GM13976 (cell line): ENCODE measurements at regions not wholly inside any gene's neighbourhood (a gene's known extent, or its start where the extent isn't known, plus 50 kb on each side); places are given as distances from the start of the nearest gene placed in this dataset.

Source experiments
- DNase-seq: peaks from one replicate; pipeline ENCODE4 v3.0.0; 2012; ENCODE audit warnings: low spot score
- in situ Hi-C: fragments of 300-500 bp; cut with MboI; formaldehyde crosslinking; loops from one replicate; pipeline ENCODE4 v1.12.0; 2022; ENCODE audit warnings: low sequenced_read_pairs, mixed read lengths, inconsistent platforms; ENCODE audit not compliant: unreplicated experiment
- TF ChIP-seq, protein P1 (sequence below): IDR thresholded peaks from 2 replicates; pipeline ENCODE4 v1.5.1; 2012; ENCODE audit warnings: borderline replicate concordance, mild to moderate bottlenecking; ENCODE audit not compliant: insufficient read depth; ENCODE audit errors: extremely low read depth, missing control alignments, control extremely low read depth

DNA sequence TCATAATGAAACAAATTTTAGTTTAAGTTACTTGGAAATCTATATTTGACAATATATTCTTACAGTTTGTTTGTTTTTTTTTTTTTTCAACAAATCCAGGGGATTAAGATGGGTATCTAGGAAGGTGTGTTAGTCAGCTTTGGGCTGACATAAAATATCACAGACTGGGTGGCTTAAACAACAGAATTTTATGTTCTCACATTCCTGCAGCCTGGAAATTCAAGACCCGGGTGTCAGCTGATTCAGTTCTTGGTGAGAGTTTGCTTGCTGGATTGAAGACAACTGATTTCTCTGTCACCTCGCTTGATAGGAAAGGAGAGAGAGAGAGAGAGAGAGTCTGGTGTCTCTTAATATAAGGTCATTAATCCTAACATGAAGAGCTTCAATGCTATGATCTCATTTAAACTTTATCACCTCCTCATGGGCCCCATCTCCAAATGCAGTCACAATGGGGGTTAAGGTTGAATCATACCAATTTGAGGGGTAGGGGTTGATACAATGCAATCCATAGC is 465.2 kb downstream of the CENPC start:
- DNase-seq, result no peak
- in situ Hi-C loops, result no loop called here

DNA sequence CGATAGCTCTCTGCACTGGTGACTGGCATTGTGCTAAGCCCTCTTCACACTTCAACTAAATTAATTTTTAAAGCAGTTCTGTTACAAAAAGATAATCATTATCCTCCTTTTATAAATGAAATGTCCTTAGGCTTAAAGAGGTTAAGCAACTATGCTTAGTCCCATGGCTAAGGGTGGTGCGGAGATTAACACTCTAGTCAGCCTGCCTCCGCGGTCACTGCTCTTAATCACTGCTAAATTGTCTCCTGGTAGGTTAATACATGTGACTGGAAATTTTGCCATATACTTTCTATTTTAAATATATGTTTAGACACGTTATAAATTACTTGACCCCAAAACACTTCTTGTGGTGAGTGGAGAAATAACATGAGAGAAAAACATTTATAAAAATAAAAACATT is 473.7 kb downstream of the CENPC start:
- TF ChIP-seq, protein P1, sequence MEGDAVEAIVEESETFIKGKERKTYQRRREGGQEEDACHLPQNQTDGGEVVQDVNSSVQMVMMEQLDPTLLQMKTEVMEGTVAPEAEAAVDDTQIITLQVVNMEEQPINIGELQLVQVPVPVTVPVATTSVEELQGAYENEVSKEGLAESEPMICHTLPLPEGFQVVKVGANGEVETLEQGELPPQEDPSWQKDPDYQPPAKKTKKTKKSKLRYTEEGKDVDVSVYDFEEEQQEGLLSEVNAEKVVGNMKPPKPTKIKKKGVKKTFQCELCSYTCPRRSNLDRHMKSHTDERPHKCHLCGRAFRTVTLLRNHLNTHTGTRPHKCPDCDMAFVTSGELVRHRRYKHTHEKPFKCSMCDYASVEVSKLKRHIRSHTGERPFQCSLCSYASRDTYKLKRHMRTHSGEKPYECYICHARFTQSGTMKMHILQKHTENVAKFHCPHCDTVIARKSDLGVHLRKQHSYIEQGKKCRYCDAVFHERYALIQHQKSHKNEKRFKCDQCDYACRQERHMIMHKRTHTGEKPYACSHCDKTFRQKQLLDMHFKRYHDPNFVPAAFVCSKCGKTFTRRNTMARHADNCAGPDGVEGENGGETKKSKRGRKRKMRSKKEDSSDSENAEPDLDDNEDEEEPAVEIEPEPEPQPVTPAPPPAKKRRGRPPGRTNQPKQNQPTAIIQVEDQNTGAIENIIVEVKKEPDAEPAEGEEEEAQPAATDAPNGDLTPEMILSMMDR, result no peak
- in situ Hi-C loops, result no loop called here
- no peak for DNase-seq

More for the DNA sequence above, 465.2 kb downstream of the CENPC start:
- TF ChIP-seq, protein P1, result no peak

DNA sequence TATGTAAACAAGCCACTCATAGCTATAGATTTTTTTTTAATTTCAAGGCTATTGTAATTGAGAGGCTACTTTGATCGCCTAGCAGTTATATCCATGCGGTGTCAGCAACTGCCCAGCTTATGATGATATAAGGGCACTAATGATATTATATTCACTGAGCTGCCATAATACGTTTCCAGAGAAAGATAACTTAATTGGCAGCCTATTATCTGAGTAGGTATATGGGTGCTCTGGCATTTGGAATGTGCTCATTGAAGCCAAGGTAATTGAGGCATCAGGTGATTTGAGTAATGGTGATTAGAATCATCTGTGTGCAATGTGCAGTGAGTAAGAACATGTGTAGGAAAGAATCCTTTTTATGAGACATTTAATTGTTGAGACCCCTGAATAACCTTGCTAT is 490.0 kb downstream of the CENPC start:
- in situ Hi-C loops, result no loop called here
- no peak for DNase-seq
- TF ChIP-seq, protein P1, result no peak

DNA sequence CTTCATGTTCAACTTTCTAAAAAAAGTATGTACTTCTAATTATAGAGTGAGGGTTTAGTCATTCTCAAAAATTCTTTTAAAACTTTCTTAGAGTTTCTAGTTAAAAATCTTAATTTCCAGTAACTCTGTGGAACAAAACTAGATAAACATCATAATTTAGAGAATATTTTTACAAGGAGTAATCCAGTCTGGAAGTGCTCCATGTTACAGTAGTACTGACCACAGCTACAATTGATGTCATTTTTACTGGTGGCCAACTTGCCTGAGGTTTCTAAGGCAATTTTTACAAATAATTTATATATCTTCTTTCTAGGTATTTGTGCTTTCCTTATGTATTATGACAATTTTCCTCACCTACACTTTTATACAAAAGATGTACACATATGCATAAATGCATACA is 490.4 kb downstream of the CENPC start:
- in situ Hi-C loops, result no loop called here
- TF ChIP-seq, protein P1, result no peak
- no peak for DNase-seq

DNA sequence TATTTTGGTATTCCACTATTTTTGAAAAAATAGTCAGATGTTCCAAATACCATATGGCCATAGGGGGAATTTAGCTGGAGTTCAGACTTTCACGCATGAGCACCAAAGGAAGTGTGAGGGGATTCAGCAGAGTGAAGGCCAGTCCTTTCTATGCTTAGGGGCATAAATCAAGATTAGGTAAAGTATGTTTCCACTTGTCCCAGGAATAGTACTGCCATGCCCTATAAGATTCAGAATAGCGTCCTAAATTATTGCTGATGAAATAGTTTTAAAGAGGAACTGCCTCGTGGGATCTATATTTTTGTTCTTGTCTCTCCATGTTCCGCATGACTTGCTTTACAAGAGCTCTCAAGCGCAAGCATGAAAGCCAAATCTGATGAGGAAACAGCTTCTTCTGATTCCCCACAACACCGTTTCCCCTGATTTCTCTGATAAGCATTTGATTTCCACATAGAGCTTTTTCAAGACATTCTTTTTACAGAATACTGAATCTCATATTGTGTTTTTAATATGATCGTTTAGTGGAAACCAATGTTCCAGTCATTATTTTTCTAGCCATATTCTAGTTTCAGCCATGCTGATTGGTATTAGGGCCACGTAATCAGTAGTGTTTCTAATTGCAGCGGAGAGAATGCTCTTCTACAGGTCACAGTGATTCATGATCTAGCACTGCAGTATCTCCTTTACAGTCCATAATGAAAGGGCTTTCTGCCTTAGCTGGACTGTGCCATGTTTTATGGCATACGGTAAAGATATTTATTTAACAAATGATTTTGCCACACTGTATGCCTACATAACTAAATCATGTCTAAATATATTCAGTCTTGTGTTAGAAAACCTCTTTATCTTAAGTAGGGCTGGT is 492.3 kb downstream of the CENPC start:
- no peak for DNase-seq
- in situ Hi-C loops, result no loop called here
- TF ChIP-seq, protein P1, result no peak

DNA sequence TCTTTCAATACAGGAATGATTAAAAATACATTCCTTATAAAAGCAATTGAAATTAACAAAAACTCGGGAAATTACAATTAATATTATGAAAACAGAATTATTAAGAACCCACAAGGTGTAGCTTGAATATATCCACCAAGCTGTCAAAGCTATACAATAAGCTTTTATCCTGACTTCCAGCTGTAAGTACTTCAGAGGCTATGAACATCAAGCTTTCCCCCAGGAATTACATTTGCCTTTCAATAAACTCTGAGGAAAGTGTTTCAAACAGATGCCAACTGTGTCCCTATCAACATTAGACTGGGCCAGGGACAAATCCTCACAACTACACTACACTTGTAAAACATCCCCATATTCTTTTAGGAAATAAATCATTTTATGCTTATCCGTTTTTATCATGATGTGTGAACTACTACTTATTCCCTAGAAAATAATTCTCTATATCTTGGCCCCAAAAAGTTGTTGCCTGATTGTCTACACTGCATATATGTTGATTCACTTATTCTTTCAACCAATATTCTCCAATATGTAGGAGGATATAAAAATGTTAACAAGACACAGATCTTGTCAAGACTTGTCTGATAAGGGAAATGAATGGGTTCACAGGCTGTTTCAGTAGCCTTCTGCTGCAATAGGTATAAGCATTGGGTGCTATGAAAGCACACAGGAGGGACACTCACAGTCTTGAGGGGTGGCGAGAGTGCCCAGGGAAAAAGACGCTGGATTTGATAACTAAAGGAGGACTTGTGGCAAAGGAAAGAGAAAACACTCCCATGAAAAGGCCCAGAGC is 494.1 kb downstream of the CENPC start:
- DNase-seq, result no peak
- TF ChIP-seq, protein P1, result no peak
- in situ Hi-C loops, result no loop called here
